ENCODE measurements at regions not wholly inside any gene's neighbourhood (a gene's known extent, or its start where the extent isn't known, plus 50 kb on each side); places are given as distances from the start of the nearest gene placed in this dataset.

GRCh38 chrX:25941087-25941486, 197.1 kb upstream of the MAGEB18 start:
- no peaks in the 10 kb centered on the region for H3K36me3 ChIP-seq (ENCODE audit: insufficient read depth, low read length)
- H3K9me3 ChIP-seq (ENCODE audit: control insufficient read depth, insufficient read depth, low read length): no peaks in the 10 kb centered on the region
- H3K4me1 ChIP-seq (ENCODE audit: insufficient read depth, low read length): peaks cover 12% of the 10 kb centered on the region; the same call in 1 of the 2 replicates
- no peak overlapping the region for H3K9ac ChIP-seq (ENCODE audit: low read depth, low read length)

GRCh38 chrX:25941559-25942250, 196.4 kb upstream of the MAGEB18 start:
- H3K9me3 ChIP-seq (ENCODE audit: control insufficient read depth, insufficient read depth, low read length): no peaks in the 10 kb centered on the region
- no peaks in the 10 kb centered on the region for H3K36me3 ChIP-seq (ENCODE audit: insufficient read depth, low read length)
- H3K9ac ChIP-seq (ENCODE audit: low read depth, low read length): no peak overlapping the region
- peaks cover 12% of the 10 kb centered on the region; the same call in 1 of the 2 replicates for H3K4me1 ChIP-seq (ENCODE audit: insufficient read depth, low read length)

- Histone ChIP-seq H3K36me3 (ENCODE audit: insufficient read depth, low read length) (no peaks in the 10 kb centered on the region), H3K9ac (ENCODE audit: low read depth, low read length) (peak overlapping the region; percentile 25; the same call in 1 of the 2 replicates), H3K9me3 (ENCODE audit: control insufficient read depth, insufficient read depth, low read length) (no peaks in the 10 kb centered on the region), H3K4me1 (ENCODE audit: insufficient read depth, low read length) (no peaks in the 10 kb centered on the region)
These were observed 169.2 kb upstream of the MAGEB18 start for GRCh38 chrX:25968920-25969319.

GRCh38 chrX:25976683-25977310, 161.3 kb upstream of the MAGEB18 start:
- H3K9me3 ChIP-seq (ENCODE audit: control insufficient read depth, insufficient read depth, low read length): no peaks in the 10 kb centered on the region
- H3K4me1 ChIP-seq (ENCODE audit: insufficient read depth, low read length): peaks cover 8% of the 10 kb centered on the region; the same call in 1 of the 2 replicates
- no peak overlapping the region for H3K9ac ChIP-seq (ENCODE audit: low read depth, low read length)
- no peaks in the 10 kb centered on the region for H3K36me3 ChIP-seq (ENCODE audit: insufficient read depth, low read length)

GRCh38 chrX:25998687-25999086, 139.5 kb upstream of the MAGEB18 start:
- H3K9ac ChIP-seq (ENCODE audit: low read depth, low read length): no peak overlapping the region
- H3K36me3 ChIP-seq (ENCODE audit: insufficient read depth, low read length): no peaks in the 10 kb centered on the region
- H3K9me3 ChIP-seq (ENCODE audit: control insufficient read depth, insufficient read depth, low read length): no peaks in the 10 kb centered on the region
- no peaks in the 10 kb centered on the region for H3K4me1 ChIP-seq (ENCODE audit: insufficient read depth, low read length)

GRCh38 chrX:26007462-26007861, 130.7 kb upstream of the MAGEB18 start:
- Histone ChIP-seq H3K9ac (ENCODE audit: low read depth, low read length) (no peak overlapping the region), H3K36me3 (ENCODE audit: insufficient read depth, low read length) (no peaks in the 10 kb centered on the region), H3K9me3 (ENCODE audit: control insufficient read depth, insufficient read depth, low read length) (no peaks in the 10 kb centered on the region), H3K4me1 (ENCODE audit: insufficient read depth, low read length) (no peaks in the 10 kb centered on the region)

GRCh38 chrX:26008042-26008441, 130.1 kb upstream of the MAGEB18 start:
- H3K4me1 ChIP-seq (ENCODE audit: insufficient read depth, low read length): no peaks in the 10 kb centered on the region
- no peak overlapping the region for H3K9ac ChIP-seq (ENCODE audit: low read depth, low read length)
- H3K9me3 ChIP-seq (ENCODE audit: control insufficient read depth, insufficient read depth, low read length): no peaks in the 10 kb centered on the region
- H3K36me3 ChIP-seq (ENCODE audit: insufficient read depth, low read length): no peaks in the 10 kb centered on the region

GRCh38 chrX:26008691-26009090, 129.5 kb upstream of the MAGEB18 start:
- Histone ChIP-seq H3K4me1 (ENCODE audit: insufficient read depth, low read length) (no peaks in the 10 kb centered on the region), H3K9ac (ENCODE audit: low read depth, low read length) (no peak overlapping the region), H3K9me3 (ENCODE audit: control insufficient read depth, insufficient read depth, low read length) (no peaks in the 10 kb centered on the region), H3K36me3 (ENCODE audit: insufficient read depth, low read length) (no peaks in the 10 kb centered on the region)

GRCh38 chrX:26019386-26019785, 118.8 kb upstream of the MAGEB18 start:
- H3K36me3 ChIP-seq (ENCODE audit: insufficient read depth, low read length): no peaks in the 10 kb centered on the region
- no peaks in the 10 kb centered on the region for H3K9me3 ChIP-seq (ENCODE audit: control insufficient read depth, insufficient read depth, low read length)
- no peaks in the 10 kb centered on the region for H3K4me1 ChIP-seq (ENCODE audit: insufficient read depth, low read length)
- no peak overlapping the region for H3K9ac ChIP-seq (ENCODE audit: low read depth, low read length)

GRCh38 chrX:26026179-26026578, 112.0 kb upstream of the MAGEB18 start:
- Histone ChIP-seq H3K9me3 (ENCODE audit: control insufficient read depth, insufficient read depth, low read length) (no peaks in the 10 kb centered on the region), H3K9ac (ENCODE audit: low read depth, low read length) (no peak overlapping the region), H3K36me3 (ENCODE audit: insufficient read depth, low read length) (no peaks in the 10 kb centered on the region), H3K4me1 (ENCODE audit: insufficient read depth, low read length) (no peaks in the 10 kb centered on the region)

GRCh38 chrX:26032111-26032912, 105.8 kb upstream of the MAGEB18 start:
- H3K9ac ChIP-seq (ENCODE audit: low read depth, low read length): no peak overlapping the region
- H3K4me1 ChIP-seq (ENCODE audit: insufficient read depth, low read length): no peaks in the 10 kb centered on the region

GRCh38 chrX:26037367-26037766, 100.8 kb upstream of the MAGEB18 start:
- Histone ChIP-seq H3K36me3 (ENCODE audit: insufficient read depth, low read length) (no peaks in the 10 kb centered on the region), H3K4me1 (ENCODE audit: insufficient read depth, low read length) (no peaks in the 10 kb centered on the region), H3K9me3 (ENCODE audit: control insufficient read depth, insufficient read depth, low read length) (no peaks in the 10 kb centered on the region), H3K9ac (ENCODE audit: low read depth, low read length) (no peak overlapping the region)

More at GRCh38 chrX:26032111-26032912, 105.8 kb upstream of the MAGEB18 start:
- Histone ChIP-seq H3K9me3 (ENCODE audit: control insufficient read depth, insufficient read depth, low read length) (no peaks in the 10 kb centered on the region), H3K36me3 (ENCODE audit: insufficient read depth, low read length) (no peaks in the 10 kb centered on the region)

- Histone ChIP-seq H3K36me3 (ENCODE audit: insufficient read depth, low read length) (no peaks in the 10 kb centered on the region), H3K9ac (ENCODE audit: low read depth, low read length) (no peak overlapping the region), H3K9me3 (ENCODE audit: control insufficient read depth, insufficient read depth, low read length) (no peaks in the 10 kb centered on the region), H3K4me1 (ENCODE audit: insufficient read depth, low read length) (no peaks in the 10 kb centered on the region)
These were observed 88.0 kb upstream of the MAGEB18 start for GRCh38 chrX:26050099-26050498.

- Histone ChIP-seq H3K9ac (ENCODE audit: low read depth, low read length) (no peak overlapping the region), H3K36me3 (ENCODE audit: insufficient read depth, low read length) (no peaks in the 10 kb centered on the region), H3K9me3 (ENCODE audit: control insufficient read depth, insufficient read depth, low read length) (no peaks in the 10 kb centered on the region), H3K4me1 (ENCODE audit: insufficient read depth, low read length) (no peaks in the 10 kb centered on the region)
These were observed 67.3 kb upstream of the MAGEB18 start for GRCh38 chrX:26070882-26071281.

All from ES-I3 (cell line).